ENCODE measurements at regions not wholly inside any gene's neighbourhood (a gene's known extent, or its start where the extent isn't known, plus 50 kb on each side); places are given as distances from the start of the nearest gene placed in this dataset.

GRCh38 chr3:139771331-139771730 lies 93.6 kb upstream of the NMNAT3 start:
- H3K27ac Mint-ChIP-seq = no peak overlapping the region
- ChIA-PET CTCF (no interaction called here), POLR2A (no interaction called here)
- H3K9me3 Mint-ChIP-seq = no peaks in the 10 kb centered on the region
- H3K4me3 Mint-ChIP-seq = no peak overlapping the region
- intact Hi-C loops (cut with micrococcal nuclease) = no loop called here
- no peaks in the 10 kb centered on the region for H3K4me1 Mint-ChIP-seq (ENCODE audit: low read depth)
- no peaks in the 10 kb centered on the region for H3K36me3 Mint-ChIP-seq
- no peaks in the 10 kb centered on the region for H3K27me3 Mint-ChIP-seq
- no peak for DNase-seq

GRCh38 chr3:139770577-139770976 lies 92.8 kb upstream of the NMNAT3 start:
- Mint-ChIP-seq H3K27ac (no peak overlapping the region), H3K9me3 (no peaks in the 10 kb centered on the region), H3K27me3 (no peaks in the 10 kb centered on the region), H3K4me3 (no peak overlapping the region), H3K4me1 (ENCODE audit: low read depth) (no peaks in the 10 kb centered on the region), H3K36me3 (no peaks in the 10 kb centered on the region)
- intact Hi-C loops (cut with micrococcal nuclease) = no loop called here
- ChIA-PET POLR2A (no interaction called here), CTCF (no interaction called here)
- DNase-seq = no peak

- H3K36me3 Mint-ChIP-seq = no peaks in the 10 kb centered on the region
- CTCF ChIA-PET = no interaction called here
- intact Hi-C loops (cut with micrococcal nuclease) = no loop called here
- H3K27me3 Mint-ChIP-seq = no peaks in the 10 kb centered on the region
- H3K9me3 Mint-ChIP-seq = no peaks in the 10 kb centered on the region
- POLR2A ChIA-PET = no interaction called here
- no peak overlapping the region for H3K27ac Mint-ChIP-seq
- no peak for DNase-seq
- no peak overlapping the region for H3K4me3 Mint-ChIP-seq
- H3K4me1 Mint-ChIP-seq (ENCODE audit: low read depth) = no peaks in the 10 kb centered on the region
Measured at GRCh38 chr3:139769796-139770195, 92.0 kb upstream of the NMNAT3 start.

GRCh38 chr3:139764936-139765335 lies 87.2 kb upstream of the NMNAT3 start:
- intact Hi-C loops (cut with micrococcal nuclease) = no loop called here
- no peak for DNase-seq
- Mint-ChIP-seq H3K4me1 (ENCODE audit: low read depth) (no peaks in the 10 kb centered on the region), H3K27me3 (no peaks in the 10 kb centered on the region), H3K27ac (no peak overlapping the region), H3K4me3 (no peak overlapping the region), H3K9me3 (no peaks in the 10 kb centered on the region), H3K36me3 (no peaks in the 10 kb centered on the region)
- ChIA-PET CTCF (no interaction called here), POLR2A (no interaction called here)

GRCh38 chr3:139764069-139764905 lies 86.5 kb upstream of the NMNAT3 start:
- CTCF ChIA-PET = no interaction called here
- intact Hi-C loops (cut with micrococcal nuclease) = no loop called here
- Mint-ChIP-seq H3K27ac (no peak overlapping the region), H3K4me1 (ENCODE audit: low read depth) (no peaks in the 10 kb centered on the region), H3K9me3 (no peaks in the 10 kb centered on the region), H3K4me3 (no peak overlapping the region), H3K27me3 (no peaks in the 10 kb centered on the region), H3K36me3 (no peaks in the 10 kb centered on the region)
- POLR2A ChIA-PET = no interaction called here
- no peak for DNase-seq

- no peaks in the 10 kb centered on the region for H3K27me3 Mint-ChIP-seq
- DNase-seq = no peak
- no peaks in the 10 kb centered on the region for H3K9me3 Mint-ChIP-seq
- ChIA-PET POLR2A (no interaction called here), CTCF (no interaction called here)
- no peak overlapping the region for H3K27ac Mint-ChIP-seq
- intact Hi-C loops (cut with micrococcal nuclease) = no loop called here
- no peaks in the 10 kb centered on the region for H3K4me1 Mint-ChIP-seq (ENCODE audit: low read depth)
- H3K36me3 Mint-ChIP-seq = no peaks in the 10 kb centered on the region
- H3K4me3 Mint-ChIP-seq = no peak overlapping the region
Measured at GRCh38 chr3:139762302-139762701, 84.5 kb upstream of the NMNAT3 start.

GRCh38 chr3:139759470-139759869 lies 81.7 kb upstream of the NMNAT3 start:
- intact Hi-C loops (cut with micrococcal nuclease) = no loop called here
- no peak for DNase-seq
- H3K4me1 Mint-ChIP-seq (ENCODE audit: low read depth) = no peaks in the 10 kb centered on the region
- H3K9me3 Mint-ChIP-seq = no peaks in the 10 kb centered on the region
- no peak overlapping the region for H3K4me3 Mint-ChIP-seq
- no peaks in the 10 kb centered on the region for H3K36me3 Mint-ChIP-seq
- H3K27me3 Mint-ChIP-seq = no peaks in the 10 kb centered on the region
- CTCF ChIA-PET = no interaction called here
- no peak overlapping the region for H3K27ac Mint-ChIP-seq
- POLR2A ChIA-PET = no interaction called here

- H3K27ac Mint-ChIP-seq = no peak overlapping the region
- no peaks in the 10 kb centered on the region for H3K27me3 Mint-ChIP-seq
- ChIA-PET CTCF (no interaction called here), POLR2A (no interaction called here)
- no peaks in the 10 kb centered on the region for H3K36me3 Mint-ChIP-seq
- no peaks in the 10 kb centered on the region for H3K9me3 Mint-ChIP-seq
- intact Hi-C loops (cut with micrococcal nuclease) = no loop called here
- H3K4me3 Mint-ChIP-seq = no peak overlapping the region
- no peak for DNase-seq
- H3K4me1 Mint-ChIP-seq (ENCODE audit: low read depth) = no peaks in the 10 kb centered on the region
Measured at GRCh38 chr3:139758654-139759291, 81.0 kb upstream of the NMNAT3 start.

- Mint-ChIP-seq H3K4me1 (ENCODE audit: low read depth) (no peaks in the 10 kb centered on the region), H3K4me3 (no peak overlapping the region), H3K36me3 (no peaks in the 10 kb centered on the region), H3K27ac (no peak overlapping the region), H3K9me3 (no peaks in the 10 kb centered on the region), H3K27me3 (no peaks in the 10 kb centered on the region)
- intact Hi-C loops (cut with micrococcal nuclease) = no loop called here
- CTCF ChIA-PET = no interaction called here
- POLR2A ChIA-PET = no interaction called here
- DNase-seq = no peak
Measured at GRCh38 chr3:139757448-139758030, 79.8 kb upstream of the NMNAT3 start.

- CTCF ChIA-PET = no interaction called here
- Mint-ChIP-seq H3K4me3 (no peak overlapping the region), H3K27me3 (no peaks in the 10 kb centered on the region), H3K36me3 (no peaks in the 10 kb centered on the region), H3K4me1 (ENCODE audit: low read depth) (no peaks in the 10 kb centered on the region), H3K9me3 (no peaks in the 10 kb centered on the region), H3K27ac (no peak overlapping the region)
- POLR2A ChIA-PET = no interaction called here
- intact Hi-C loops (cut with micrococcal nuclease) = no loop called here
- DNase-seq = no peak
Measured at GRCh38 chr3:139756529-139757103, 78.8 kb upstream of the NMNAT3 start.

GRCh38 chr3:139755551-139755950 lies 77.8 kb upstream of the NMNAT3 start:
- intact Hi-C loops (cut with micrococcal nuclease) = no loop called here
- peaks cover 5% of the 10 kb centered on the region for H3K9me3 Mint-ChIP-seq
- H3K27me3 Mint-ChIP-seq = no peaks in the 10 kb centered on the region
- ChIA-PET CTCF (no interaction called here), POLR2A (no interaction called here)
- H3K27ac Mint-ChIP-seq = no peak overlapping the region
- H3K4me1 Mint-ChIP-seq (ENCODE audit: low read depth) = no peaks in the 10 kb centered on the region
- H3K36me3 Mint-ChIP-seq = peaks cover 1% of the 10 kb centered on the region
- no peak for DNase-seq
- H3K4me3 Mint-ChIP-seq = no peak overlapping the region

- no peak overlapping the region for H3K4me3 Mint-ChIP-seq
- intact Hi-C loops (cut with micrococcal nuclease) = no loop called here
- DNase-seq = no peak
- H3K27ac Mint-ChIP-seq = no peak overlapping the region
- H3K36me3 Mint-ChIP-seq = peaks cover 1% of the 10 kb centered on the region
- no peaks in the 10 kb centered on the region for H3K27me3 Mint-ChIP-seq
- CTCF ChIA-PET = no interaction called here
- H3K9me3 Mint-ChIP-seq = peaks cover 16% of the 10 kb centered on the region
- no peaks in the 10 kb centered on the region for H3K4me1 Mint-ChIP-seq (ENCODE audit: low read depth)
- POLR2A ChIA-PET = no interaction called here
Measured at GRCh38 chr3:139751789-139752188, 74.0 kb upstream of the NMNAT3 start.

GRCh38 chr3:139746481-139746880 lies 68.7 kb upstream of the NMNAT3 start:
- Mint-ChIP-seq H3K4me1 (ENCODE audit: low read depth) (no peaks in the 10 kb centered on the region), H3K27ac (no peak overlapping the region), H3K27me3 (peaks cover 3% of the 10 kb centered on the region), H3K4me3 (no peak overlapping the region), H3K36me3 (peaks cover 1% of the 10 kb centered on the region), H3K9me3 (peaks cover 16% of the 10 kb centered on the region)
- POLR2A ChIA-PET = no interaction called here
- DNase-seq = no peak
- CTCF ChIA-PET = no interaction called here
- intact Hi-C loops (cut with micrococcal nuclease) = no loop called here
